Right lung (tissue), 2 donors: ENCODE measurements at regions not wholly inside any gene's neighbourhood (a gene's known extent, or its start where the extent isn't known, plus 50 kb on each side); places are given as distances from the start of the nearest gene placed in this dataset.

Source experiments
- DNase-seq, 2 donors: peaks; one replicate each; pipeline ENCODE4 v3.0.0-alpha.2; 2013

GRCh38 chr1:217003355-217003754 is 280.1 kb upstream of the ESRRG start:
- DNase-seq: no peak

- DNase-seq: no peak
These were observed 274.6 kb upstream of the ESRRG start for GRCh38 chr1:216997831-216998230.

DNA sequence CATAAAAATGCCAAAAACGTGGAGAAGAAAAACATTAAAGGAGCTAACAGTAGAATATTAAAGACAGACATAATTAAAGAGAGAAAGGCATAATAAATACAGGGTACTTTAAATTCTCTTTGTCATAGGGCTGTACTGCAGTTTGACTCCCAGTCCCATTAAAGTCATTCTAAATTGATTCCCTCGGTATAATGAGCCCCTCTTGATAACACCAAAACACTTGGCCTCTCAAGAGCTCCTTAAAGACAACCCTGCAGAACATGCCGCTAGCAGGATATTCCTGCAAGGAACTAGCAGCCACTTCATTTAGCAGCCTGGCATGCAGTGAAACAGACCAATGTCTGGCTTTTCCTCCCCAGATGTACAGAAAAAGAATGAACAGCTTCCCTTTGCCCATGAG is 273.8 kb upstream of the ESRRG start:
- peak; percentile 0 to 1 for DNase-seq

- no peak for DNase-seq
These were observed 261.3 kb upstream of the ESRRG start for GRCh38 chr1:216984536-216984935.

GRCh38 chr1:216983823-216984222 is 260.6 kb upstream of the ESRRG start:
- no peak for DNase-seq

- no peak for DNase-seq
These were observed 238.3 kb upstream of the ESRRG start for GRCh38 chr1:216961516-216961915.

DNA sequence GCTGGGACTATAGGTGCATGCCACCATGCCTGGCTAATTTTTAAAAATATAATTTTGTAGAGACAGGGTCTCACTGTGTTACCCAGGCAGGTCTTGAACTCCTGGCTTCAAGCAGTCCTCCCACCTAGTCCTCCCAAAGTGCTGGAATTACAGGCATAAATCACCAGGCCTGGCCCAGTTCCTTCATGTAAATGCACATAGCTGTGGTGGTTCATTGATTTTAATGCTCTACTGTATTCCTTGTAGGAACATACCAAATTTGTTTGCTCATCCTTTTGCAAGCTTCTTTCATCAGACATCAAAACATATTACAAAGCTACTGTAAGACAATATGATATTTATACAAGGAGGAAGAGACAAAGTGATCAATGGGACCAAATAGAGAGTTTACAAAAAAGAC is 237.5 kb upstream of the ESRRG start:
- no peak for DNase-seq

DNA sequence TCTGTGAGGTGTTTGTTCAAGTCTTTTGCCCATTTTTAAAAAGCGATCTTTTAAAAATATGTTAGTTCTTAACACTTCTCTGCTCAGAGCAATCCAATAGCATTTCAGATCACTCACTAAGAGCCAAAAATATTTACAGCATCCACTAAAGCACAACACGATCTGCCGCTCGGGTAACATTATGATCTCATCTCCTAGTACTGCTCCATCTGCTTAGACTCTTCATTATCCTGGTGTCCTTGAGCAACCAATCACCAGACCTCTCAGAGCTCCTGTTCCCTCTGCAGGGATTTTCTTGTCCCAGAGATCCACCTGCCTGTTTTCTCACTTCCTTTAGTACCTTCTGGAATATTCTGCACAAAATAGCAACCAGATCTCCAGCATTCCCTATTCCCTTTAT is 235.3 kb upstream of the ESRRG start:
- no peak for DNase-seq

DNA sequence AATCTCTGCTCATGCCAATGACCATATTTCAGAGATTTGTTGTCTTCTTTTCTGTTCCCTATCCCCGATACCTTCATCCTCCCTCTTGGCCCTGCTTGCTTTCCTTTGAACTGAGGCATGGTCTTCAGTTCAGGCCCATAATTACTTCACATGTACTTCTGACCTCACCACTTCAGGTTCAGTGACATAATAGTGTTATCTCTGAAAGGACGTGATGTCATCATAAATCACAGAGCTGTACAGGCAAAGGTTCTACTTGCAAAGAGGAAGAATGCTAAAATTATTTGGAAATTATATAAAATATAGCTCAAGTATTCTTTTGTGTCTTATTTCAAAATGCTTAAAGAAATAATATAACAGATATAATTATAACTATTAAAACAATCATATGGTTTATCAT is 230.3 kb upstream of the ESRRG start:
- no peak for DNase-seq

DNA sequence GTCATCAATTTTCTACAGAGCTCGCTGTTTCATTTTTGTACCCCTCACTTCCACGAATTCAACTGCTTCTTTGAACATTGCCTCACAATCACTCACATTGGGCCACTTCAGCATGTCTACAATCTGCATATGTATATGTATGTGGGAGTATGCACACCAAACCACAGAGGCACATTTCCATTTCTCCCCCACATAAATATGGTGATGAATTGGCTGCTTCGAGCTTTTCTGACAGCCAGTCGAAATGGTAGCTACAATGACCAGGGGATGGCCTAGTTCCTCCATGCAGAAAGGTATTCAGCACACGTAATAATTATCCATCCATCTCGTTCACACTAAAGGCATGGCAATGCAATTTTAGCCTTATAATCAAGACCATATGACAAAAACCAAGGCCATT is 229.6 kb upstream of the ESRRG start:
- no peak for DNase-seq

DNA sequence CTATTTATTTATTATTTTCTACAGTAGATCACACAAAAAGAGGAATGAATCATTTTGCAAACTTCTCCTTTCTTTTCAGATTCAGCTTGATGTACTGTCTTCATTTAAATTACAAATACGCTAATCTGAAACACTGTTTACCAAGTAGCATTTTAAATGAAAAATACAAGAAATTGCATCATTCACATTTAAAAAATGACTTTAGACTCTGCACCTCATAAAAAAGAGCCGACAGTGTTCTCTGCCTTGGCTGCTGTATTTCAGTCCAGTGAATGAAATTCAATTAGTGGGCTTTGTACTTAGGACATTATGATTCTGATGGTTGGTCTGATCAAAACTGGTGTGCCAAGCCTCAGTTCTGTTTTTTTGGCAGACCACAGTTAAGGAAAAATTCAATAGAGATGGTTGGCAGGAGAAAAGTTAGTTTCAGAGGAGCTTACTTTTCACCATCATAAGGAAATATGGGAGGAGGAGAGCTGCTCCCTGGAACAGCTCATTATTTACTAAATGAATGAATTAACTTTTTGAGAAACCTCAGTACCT is 222.4 kb upstream of the ESRRG start:
- no peak for DNase-seq

GRCh38 chr1:216944864-216945510 is 221.8 kb upstream of the ESRRG start:
- no peak for DNase-seq

- no peak for DNase-seq
These were observed 214.3 kb upstream of the ESRRG start for GRCh38 chr1:216937491-216937890.

- no peak for DNase-seq
These were observed 213.6 kb upstream of the ESRRG start for GRCh38 chr1:216936779-216937178.

DNA sequence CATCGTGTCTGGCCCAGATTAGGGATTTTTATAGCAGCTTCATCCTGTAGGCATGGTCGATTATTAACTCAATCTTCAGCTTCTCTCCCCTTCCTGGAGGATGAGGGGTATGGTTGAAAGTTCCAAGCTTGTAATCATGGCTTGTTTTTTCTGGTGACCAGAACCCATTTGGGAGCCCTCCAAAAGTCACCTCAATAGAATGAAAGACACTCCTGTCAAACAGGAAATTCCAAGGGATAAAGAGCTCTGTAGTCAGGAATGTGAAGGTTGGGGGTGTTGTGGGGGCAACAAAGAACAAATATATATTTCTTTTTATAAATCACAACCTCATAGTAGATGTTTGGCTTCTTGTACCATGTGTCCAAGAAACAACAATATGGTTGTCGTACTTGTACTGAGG is 212.7 kb upstream of the ESRRG start:
- no peak for DNase-seq

- no peak for DNase-seq
These were observed 209.2 kb upstream of the ESRRG start for GRCh38 chr1:216932424-216932823.

DNA sequence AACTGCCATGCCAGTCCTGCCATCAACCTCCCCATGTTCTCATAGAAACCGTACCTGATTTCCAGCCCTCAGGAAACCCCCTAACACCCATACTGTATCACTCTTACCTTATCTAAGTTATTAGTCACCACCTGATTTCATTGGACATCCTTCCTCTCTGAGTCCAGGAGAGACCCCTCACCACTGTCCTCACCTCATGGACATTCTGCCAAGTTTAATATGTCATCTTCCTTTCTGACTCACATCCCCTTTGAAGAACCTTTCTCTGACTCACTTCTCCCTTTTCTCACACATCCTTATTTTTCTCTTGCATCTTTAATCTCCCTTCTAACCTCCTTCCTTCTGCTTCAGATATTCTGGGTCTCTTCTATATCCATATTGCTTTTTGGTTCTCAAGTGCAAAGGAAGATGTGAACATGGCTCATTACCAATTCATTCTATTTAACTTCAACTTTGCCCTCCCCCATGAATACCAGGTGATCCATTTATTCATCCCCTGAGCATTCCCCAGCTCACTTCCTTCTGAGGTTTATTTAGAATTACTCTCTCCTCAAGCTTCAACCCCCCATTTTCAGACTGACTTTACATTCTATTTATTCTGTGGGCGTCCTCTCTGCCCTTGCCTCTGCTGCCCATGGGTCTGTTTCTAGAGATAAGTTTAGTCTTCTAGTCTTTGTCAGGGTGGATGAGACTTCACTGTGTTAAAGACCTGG is 206.8 kb upstream of the ESRRG start:
- DNase-seq: no peak

- no peak for DNase-seq
These were observed 204.4 kb upstream of the ESRRG start for GRCh38 chr1:216927633-216928032.

- no peak for DNase-seq
These were observed 203.7 kb upstream of the ESRRG start for GRCh38 chr1:216926720-216927510.

DNA sequence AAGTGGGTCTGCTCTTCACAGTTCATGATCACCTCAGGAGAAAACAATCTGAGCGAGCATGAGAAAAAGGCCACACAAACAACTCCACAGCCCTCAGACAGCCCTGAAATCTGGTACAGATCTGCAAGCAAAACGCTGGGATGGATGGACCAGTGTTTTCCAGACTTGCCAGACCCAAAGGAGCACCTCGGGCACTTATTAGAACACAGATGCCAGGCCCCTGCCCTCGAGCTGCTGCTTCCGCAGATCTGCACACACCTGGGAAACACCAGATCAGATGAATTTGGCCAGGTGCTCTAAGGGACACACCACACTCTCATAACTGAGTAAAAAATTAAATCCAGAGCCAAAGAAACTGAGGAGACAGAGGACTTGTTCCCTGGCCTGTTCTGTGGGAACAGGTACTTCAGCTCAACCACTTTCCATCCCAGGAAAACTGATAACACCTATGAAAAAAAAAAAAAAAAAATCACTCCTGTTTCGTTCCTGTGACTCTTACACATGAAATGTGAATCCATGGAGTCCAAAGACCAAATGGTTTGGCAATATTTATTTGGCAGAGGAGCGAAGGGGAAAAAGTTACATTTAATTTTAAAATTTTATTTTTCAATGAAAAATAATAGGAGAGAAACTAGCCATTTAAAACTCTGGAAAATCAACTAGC is 202.9 kb upstream of the ESRRG start:
- no peak for DNase-seq

- DNase-seq: no peak
These were observed 201.5 kb upstream of the ESRRG start for GRCh38 chr1:216924732-216925131.

DNA sequence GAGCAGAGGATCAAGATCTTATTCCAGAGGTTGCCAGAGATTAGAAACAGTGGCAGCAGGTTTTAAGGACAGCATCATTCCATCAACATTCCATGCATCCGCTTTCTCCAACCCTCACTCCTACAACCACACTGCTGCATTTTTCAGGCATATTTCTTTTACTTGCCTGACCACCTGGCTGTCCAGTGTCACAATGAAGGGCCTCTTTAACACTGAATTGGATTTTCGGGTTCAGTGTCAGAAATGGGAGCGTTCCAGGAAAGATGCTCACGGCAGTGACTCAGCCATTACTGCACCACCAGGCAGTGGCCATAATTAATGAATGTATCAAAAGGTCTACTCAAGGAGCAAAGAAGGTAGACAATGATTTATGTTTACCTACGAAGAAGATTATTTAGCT is 200.4 kb upstream of the ESRRG start:
- DNase-seq: no peak
